ENCODE measurements at regions not wholly inside any gene's neighbourhood (a gene's known extent, or its start where the extent isn't known, plus 50 kb on each side); places are given as distances from the start of the nearest gene placed in this dataset.

DNA sequence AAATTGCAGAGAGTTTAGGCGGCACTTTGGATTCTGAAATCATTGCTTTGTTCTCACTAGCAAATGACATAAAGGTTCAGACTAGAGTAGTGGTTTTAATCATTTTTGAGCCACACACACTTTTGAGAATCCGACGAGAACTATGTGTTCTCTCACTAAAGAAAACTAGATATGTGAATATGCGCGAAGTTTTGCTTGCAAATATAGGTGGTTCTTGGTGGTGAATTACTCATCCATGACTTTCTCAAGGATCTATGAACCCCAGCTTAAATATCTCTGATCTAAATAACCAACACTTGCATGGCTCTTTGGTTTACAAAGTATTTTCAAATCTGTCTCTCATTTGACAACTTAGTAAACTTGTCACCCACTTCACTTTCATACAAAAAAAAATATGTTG lies 54.8 kb downstream of the NOG start:
- Histone ChIP-seq H2AFZ (ENCODE audit: low read depth, low read length) (no peak overlapping the region), H3K9me3 (ENCODE audit: control insufficient read depth, low read length) (peaks cover 8% of the 10 kb centered on the region), H2BK15ac (ENCODE audit: low read depth, poor library complexity, severe bottlenecking) (no peak overlapping the region), H2BK120ac (ENCODE audit: low read depth, low read length) (no peak overlapping the region), H3K27ac (ENCODE audit: low read length, poor library complexity, severe bottlenecking) (no peak overlapping the region), H3K4me3 (ENCODE audit: insufficient read depth in 1 of 2, low read depth in 1 of 2, low read length in 2 of 2) (no peak overlapping the region), H2BK5ac (ENCODE audit: low read depth, low read length, poor library complexity, severe bottlenecking) (no peak overlapping the region), H3K36me3 (ENCODE audit: control insufficient read depth in 1 of 2, insufficient read depth in 2 of 2, low read depth in 1 of 2, low read length in 2 of 2) (no peaks in the 10 kb centered on the region), H3K4ac (ENCODE audit: low read depth in 1 of 2, low read length in 2 of 2) (no peak overlapping the region), H3K18ac (ENCODE audit: low read depth in 1 of 2, low read length in 2 of 2) (no peak overlapping the region), H4K8ac (ENCODE audit: low read length) (no peak overlapping the region), H4K91ac (ENCODE audit: low read length) (no peak overlapping the region), H3K14ac (ENCODE audit: low read length in 2 of 2) (no peak overlapping the region), H3K9ac (ENCODE audit: low read length) (no peak overlapping the region), H2AK5ac (ENCODE audit: low read length, severe bottlenecking) (no peak overlapping the region), H3K4me1 (ENCODE audit: control insufficient read depth, insufficient read depth, low read depth, low read length) (no peaks in the 10 kb centered on the region), H3K4me2 (ENCODE audit: low read length, poor library complexity, severe bottlenecking) (no peak overlapping the region), H3K23ac (ENCODE audit: low read length in 2 of 2) (no peak overlapping the region), H3K79me1 (replicated peaks; ENCODE audit: low read length, poor library complexity, severe bottlenecking) (no peaks in the 10 kb centered on the region), H2BK12ac (ENCODE audit: low read length in 2 of 2) (no peak overlapping the region), H3K27me3 (ENCODE audit: control insufficient read depth in 1 of 2, insufficient read depth in 1 of 2, low read length in 2 of 2) (peaks cover 0 to 16% of the 10 kb centered on the region in 2 experiments)
- DNase-seq: no peak
- WGBS: 80% methylated on average over 3 of the region's 5 CpGs

DNA sequence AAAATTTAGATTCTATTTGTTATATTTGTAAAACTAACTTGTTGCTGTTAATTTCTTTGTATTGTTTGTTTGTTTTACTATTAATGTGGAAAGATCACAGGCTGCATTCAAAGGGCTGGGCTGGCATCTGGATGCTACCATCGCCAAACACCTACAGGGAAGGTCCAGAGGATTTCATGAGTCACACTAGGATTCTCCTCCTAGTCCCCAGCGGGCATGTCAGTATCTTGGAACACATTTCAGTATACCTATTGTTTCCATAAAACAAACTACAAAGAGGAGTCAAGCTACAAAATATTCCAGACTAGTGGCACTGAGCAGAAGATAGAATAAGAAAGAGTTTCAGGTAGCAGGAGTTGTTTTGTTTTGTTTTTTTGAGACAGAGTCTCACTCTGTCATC lies 55.3 kb downstream of the NOG start:
- H3K9me3 ChIP-seq (ENCODE audit: control insufficient read depth, low read length): peaks cover 8% of the 10 kb centered on the region
- H2BK15ac ChIP-seq (ENCODE audit: low read depth, poor library complexity, severe bottlenecking): no peak overlapping the region
- H3K4me2 ChIP-seq (ENCODE audit: low read length, poor library complexity, severe bottlenecking): no peak overlapping the region
- H3K79me1 ChIP-seq (replicated peaks; ENCODE audit: low read length, poor library complexity, severe bottlenecking): no peaks in the 10 kb centered on the region
- H3K4me3 ChIP-seq (ENCODE audit: insufficient read depth in 1 of 2, low read depth in 1 of 2, low read length in 2 of 2): no peak overlapping the region
- H2AK5ac ChIP-seq (ENCODE audit: low read length, severe bottlenecking): no peak overlapping the region
- H3K36me3 ChIP-seq (ENCODE audit: control insufficient read depth in 1 of 2, insufficient read depth in 2 of 2, low read depth in 1 of 2, low read length in 2 of 2): no peaks in the 10 kb centered on the region
- H3K27me3 ChIP-seq (ENCODE audit: control insufficient read depth in 1 of 2, insufficient read depth in 1 of 2, low read length in 2 of 2): peaks cover 0 to 16% of the 10 kb centered on the region in 2 experiments
- H4K91ac ChIP-seq (ENCODE audit: low read length): no peak overlapping the region
- H2BK12ac ChIP-seq (ENCODE audit: low read length in 2 of 2): no peak overlapping the region
- H4K8ac ChIP-seq (ENCODE audit: low read length): no peak overlapping the region
- no peak overlapping the region for H2AFZ ChIP-seq (ENCODE audit: low read depth, low read length)
- no peak overlapping the region for H3K4ac ChIP-seq (ENCODE audit: low read depth in 1 of 2, low read length in 2 of 2)
- H2BK120ac ChIP-seq (ENCODE audit: low read depth, low read length): no peak overlapping the region
- H2BK5ac ChIP-seq (ENCODE audit: low read depth, low read length, poor library complexity, severe bottlenecking): no peak overlapping the region
- no peak overlapping the region for H3K14ac ChIP-seq (ENCODE audit: low read length in 2 of 2)
- WGBS: 80% methylated on average over 2 of the region's 2 CpGs
- no peak for DNase-seq
- H3K27ac ChIP-seq (ENCODE audit: low read length, poor library complexity, severe bottlenecking): no peak overlapping the region
- H3K23ac ChIP-seq (ENCODE audit: low read length in 2 of 2): no peak overlapping the region
- H3K9ac ChIP-seq (ENCODE audit: low read length): no peak overlapping the region
- no peaks in the 10 kb centered on the region for H3K4me1 ChIP-seq (ENCODE audit: control insufficient read depth, insufficient read depth, low read depth, low read length)
- no peak overlapping the region for H3K18ac ChIP-seq (ENCODE audit: low read depth in 1 of 2, low read length in 2 of 2)

DNA sequence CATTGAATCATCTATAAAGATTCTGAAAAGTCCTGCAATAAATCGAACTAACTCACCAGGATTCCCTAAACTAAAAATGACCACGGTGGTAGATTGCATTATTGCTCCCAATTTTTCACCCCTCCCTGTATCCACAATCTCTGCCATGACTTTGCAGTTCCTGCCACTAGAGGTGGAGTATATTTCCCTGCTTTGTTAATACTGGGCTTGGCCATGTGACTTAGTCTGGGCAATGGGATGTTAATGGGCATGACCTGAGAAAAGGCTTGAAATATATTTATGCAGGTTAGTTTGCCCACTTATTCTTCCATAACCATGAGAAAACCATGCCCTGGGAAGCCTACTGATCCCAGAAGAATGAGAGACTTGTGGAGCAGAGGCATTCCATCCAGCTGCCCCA lies 59.1 kb downstream of the NOG start:
- 18% methylated on average over 2 of the region's 2 CpGs for WGBS
- no peak overlapping the region for H4K8ac ChIP-seq (ENCODE audit: low read length)

DNA sequence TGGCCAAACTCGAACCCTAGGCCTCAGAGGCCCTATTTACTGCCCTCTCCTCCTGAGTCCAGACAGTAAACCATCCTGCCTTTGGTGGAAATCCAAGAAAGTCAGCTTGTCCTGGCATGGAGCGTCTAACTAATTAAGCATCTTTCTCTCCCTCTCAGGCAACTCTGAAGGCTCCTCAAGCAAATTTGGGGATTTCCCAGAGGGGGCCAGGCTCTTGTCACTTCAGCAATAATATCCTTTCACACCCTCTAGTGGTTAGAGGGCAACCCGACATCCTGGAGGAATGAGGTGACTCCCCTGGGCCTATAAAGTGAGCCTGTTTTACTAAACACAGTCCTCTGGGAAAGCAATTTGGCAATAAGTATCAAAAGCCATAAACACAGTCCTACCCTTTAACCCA lies 60.4 kb downstream of the NOG start:
- H3K36me3 ChIP-seq (ENCODE audit: control insufficient read depth in 1 of 2, insufficient read depth in 2 of 2, low read depth in 1 of 2, low read length in 2 of 2): no peaks in the 10 kb centered on the region
- H3K4me1 ChIP-seq (ENCODE audit: control insufficient read depth, insufficient read depth, low read depth, low read length): no peaks in the 10 kb centered on the region
- H3K79me1 ChIP-seq (replicated peaks; ENCODE audit: low read length, poor library complexity, severe bottlenecking): no peaks in the 10 kb centered on the region
- no peak overlapping the region for H2BK12ac ChIP-seq (ENCODE audit: low read length in 2 of 2)
- H3K4me3 ChIP-seq (ENCODE audit: insufficient read depth in 1 of 2, low read depth in 1 of 2, low read length in 2 of 2): no peak overlapping the region
- no peak overlapping the region for H3K27ac ChIP-seq (ENCODE audit: low read length, poor library complexity, severe bottlenecking)
- H2BK15ac ChIP-seq (ENCODE audit: low read depth, poor library complexity, severe bottlenecking): no peak overlapping the region
- H3K4ac ChIP-seq (ENCODE audit: low read depth in 1 of 2, low read length in 2 of 2): no peak overlapping the region
- no peak overlapping the region for H3K4me2 ChIP-seq (ENCODE audit: low read length, poor library complexity, severe bottlenecking)
- no peak overlapping the region for H2BK5ac ChIP-seq (ENCODE audit: low read depth, low read length, poor library complexity, severe bottlenecking)
- no peak overlapping the region for H4K91ac ChIP-seq (ENCODE audit: low read length)
- H2AFZ ChIP-seq (ENCODE audit: low read depth, low read length): no peak overlapping the region
- no peak overlapping the region for H2AK5ac ChIP-seq (ENCODE audit: low read length, severe bottlenecking)
- DNase-seq: peak; percentile 61
- H3K23ac ChIP-seq (ENCODE audit: low read length in 2 of 2): no peak overlapping the region
- 53% methylated on average over 3 of the region's 3 CpGs for WGBS
- H3K14ac ChIP-seq (ENCODE audit: low read length in 2 of 2): no peak overlapping the region
- no peak overlapping the region for H4K8ac ChIP-seq (ENCODE audit: low read length)
- H2BK120ac ChIP-seq (ENCODE audit: low read depth, low read length): no peak overlapping the region
- no peak overlapping the region for H3K18ac ChIP-seq (ENCODE audit: low read depth in 1 of 2, low read length in 2 of 2)
- peaks cover 3 to 8% of the 10 kb centered on the region in 2 experiments for H3K27me3 ChIP-seq (ENCODE audit: control insufficient read depth in 1 of 2, insufficient read depth in 1 of 2, low read length in 2 of 2)
- H3K9me3 ChIP-seq (ENCODE audit: control insufficient read depth, low read length): peaks cover 17% of the 10 kb centered on the region
- no peak overlapping the region for H3K9ac ChIP-seq (ENCODE audit: low read length)

More for the DNA sequence above, 59.1 kb downstream of the NOG start:
- H3K14ac ChIP-seq (ENCODE audit: low read length in 2 of 2): no peak overlapping the region
- H2BK15ac ChIP-seq (ENCODE audit: low read depth, poor library complexity, severe bottlenecking): no peak overlapping the region
- no peak overlapping the region for H2BK120ac ChIP-seq (ENCODE audit: low read depth, low read length)
- H3K79me1 ChIP-seq (replicated peaks; ENCODE audit: low read length, poor library complexity, severe bottlenecking): no peaks in the 10 kb centered on the region
- no peak overlapping the region for H3K4ac ChIP-seq (ENCODE audit: low read depth in 1 of 2, low read length in 2 of 2)
- H4K91ac ChIP-seq (ENCODE audit: low read length): no peak overlapping the region
- no peak overlapping the region for H3K4me2 ChIP-seq (ENCODE audit: low read length, poor library complexity, severe bottlenecking)
- H3K23ac ChIP-seq (ENCODE audit: low read length in 2 of 2): no peak overlapping the region
- H2AK5ac ChIP-seq (ENCODE audit: low read length, severe bottlenecking): no peak overlapping the region
- H2AFZ ChIP-seq (ENCODE audit: low read depth, low read length): no peak overlapping the region
- no peak overlapping the region for H3K9ac ChIP-seq (ENCODE audit: low read length)
- no peak overlapping the region for H2BK12ac ChIP-seq (ENCODE audit: low read length in 2 of 2)
- peaks cover 3 to 8% of the 10 kb centered on the region in 2 experiments for H3K27me3 ChIP-seq (ENCODE audit: control insufficient read depth in 1 of 2, insufficient read depth in 1 of 2, low read length in 2 of 2)
- no peaks in the 10 kb centered on the region for H3K4me1 ChIP-seq (ENCODE audit: control insufficient read depth, insufficient read depth, low read depth, low read length)
- no peak overlapping the region for H3K27ac ChIP-seq (ENCODE audit: low read length, poor library complexity, severe bottlenecking)
- H3K36me3 ChIP-seq (ENCODE audit: control insufficient read depth in 1 of 2, insufficient read depth in 2 of 2, low read depth in 1 of 2, low read length in 2 of 2): no peaks in the 10 kb centered on the region
- H3K4me3 ChIP-seq (ENCODE audit: insufficient read depth in 1 of 2, low read depth in 1 of 2, low read length in 2 of 2): no peak overlapping the region
- no peak overlapping the region for H3K18ac ChIP-seq (ENCODE audit: low read depth in 1 of 2, low read length in 2 of 2)
- no peak overlapping the region for H2BK5ac ChIP-seq (ENCODE audit: low read depth, low read length, poor library complexity, severe bottlenecking)
- DNase-seq: no peak
- H3K9me3 ChIP-seq (ENCODE audit: control insufficient read depth, low read length): peaks cover 17% of the 10 kb centered on the region
